NT2/D1 (cell line): ENCODE measurements at regions not wholly inside any gene's neighbourhood (a gene's known extent, or its start where the extent isn't known, plus 50 kb on each side); places are given as distances from the start of the nearest gene placed in this dataset.

ENCODE experiments used
- SUZ12 ChIP-seq: IDR thresholded peaks from 2 replicates; pipeline ENCODE4 v1.6.1; 2011; ENCODE audit not compliant: insufficient read length, insufficient read depth; ENCODE audit errors: extremely low read depth
- YY1 ChIP-seq: IDR thresholded peaks from 2 replicates; pipeline ENCODE4 v1.6.1; 2011; ENCODE audit not compliant: insufficient read length, insufficient read depth
- ZNF274 ChIP-seq: IDR thresholded peaks from 2 replicates; pipeline ENCODE4 v1.6.1; 2011; ENCODE audit warnings: mild to moderate bottlenecking, low read depth, low read length

DNA sequence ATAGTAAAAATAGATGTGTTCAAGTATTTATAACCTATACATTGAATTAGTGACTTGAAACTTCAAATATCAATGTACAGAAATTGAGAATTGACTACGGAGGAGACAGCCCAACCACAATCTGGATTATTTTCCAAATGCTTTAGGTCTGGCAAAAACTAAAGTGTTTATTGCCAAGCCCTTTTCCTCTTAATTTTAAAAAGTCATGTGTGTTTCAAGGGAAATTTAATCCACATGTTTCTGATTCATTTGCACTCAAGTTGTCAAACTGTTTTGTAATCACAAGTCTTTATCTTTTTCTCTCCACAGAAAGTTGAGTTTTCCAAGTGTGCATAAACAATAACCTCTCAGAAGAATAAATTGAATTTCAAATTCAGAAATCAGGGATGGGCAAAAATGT, 350.8 kb upstream of the RSPO3 start:
- TF ChIP-seq ZNF274: no peak
- TF ChIP-seq YY1: no peak
- TF ChIP-seq SUZ12: no peak
